Peyer's patch (tissue), 4 donors: ENCODE measurements at regions not wholly inside any gene's neighbourhood (a gene's known extent, or its start where the extent isn't known, plus 50 kb on each side); places are given as distances from the start of the nearest gene placed in this dataset.

ENCODE experiments used
- DNase-seq, 3 donors: peaks; one replicate each; pipeline ENCODE4 v3.0.0-alpha.2; 2017 to 2019
- H3K27ac ChIP-seq, 4 donors: fragments of 200-600 bp; sonication (generic); one replicate each; pipeline ENCODE4 v1.5.1; 2016 to 2019
- H3K27me3 ChIP-seq, 2 donors: fragments of 200-600 bp; sonication (generic); one replicate each; pipeline ENCODE4 v1.5.1; 2019
- H3K36me3 ChIP-seq, 3 donors: fragments of 200-600 bp; sonication (generic); one replicate each; pipeline ENCODE4 v1.5.1; 2016 to 2019
- H3K4me1 ChIP-seq, 4 donors: fragments of 200-600 bp; sonication (generic); one replicate each; pipeline ENCODE4 v1.5.1; 2016 to 2019
- H3K4me3 ChIP-seq, 4 donors: fragments of 200-600 bp; sonication (generic); 1 replicate in 3 of 4; 2 replicates in 1 of 4; pipeline ENCODE4 v1.5.1; 2016 to 2019; ENCODE audit warnings: mild to moderate bottlenecking in 1 of 4
- H3K9me3 ChIP-seq, 4 donors: fragments of 200-600 bp; sonication (generic); one replicate each; pipeline ENCODE4 v1.5.1; 2016 to 2019; ENCODE audit warnings: mild to moderate bottlenecking in 1 of 4
- POLR2A ChIP-seq, 2 donors: fragments of 450-650 bp; IDR thresholded peaks; one replicate each; pipeline ENCODE4 v1.5.1; 2017; ENCODE audit warnings: antibody characterized with exemption in 2 of 2, mild to moderate bottlenecking in 2 of 2, moderate library complexity in 2 of 2
- TF ChIP-seq, protein P1 (sequence below), 6 experiments: fragments of 450-650 bp in 4 of 6; fragments of 200-600 bp in 2 of 6; sonication (generic) in 1 of 6; IDR thresholded peaks; one replicate each; pipeline ENCODE4 v1.5.1; 2017 to 2019; ENCODE audit warnings: antibody characterized with exemption in 6 of 6, mild to moderate bottlenecking in 3 of 6, moderate library complexity in 1 of 6

DNA sequence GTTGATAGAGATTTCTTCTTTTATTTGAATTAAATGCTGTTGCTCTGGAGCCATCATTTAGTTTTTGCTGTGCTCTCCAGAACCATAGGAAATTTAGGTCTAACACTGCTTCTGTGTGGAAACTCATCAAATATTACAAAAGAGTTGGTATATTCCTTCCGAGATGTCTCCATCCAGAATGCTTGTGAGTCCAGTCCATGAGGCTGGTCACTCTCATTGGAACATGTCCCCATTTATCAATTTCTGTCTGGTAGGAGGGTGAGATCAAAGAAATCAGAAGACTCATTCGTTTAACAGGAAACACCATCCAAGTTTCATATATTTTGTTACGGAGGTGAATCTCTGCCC is 52.4 kb upstream of the LMO2 start:
- H3K9me3 ChIP-seq, result no peaks in the 10 kb centered on the region
- no peaks in the 10 kb centered on the region for H3K4me1 ChIP-seq
- H3K27me3 ChIP-seq, result no peaks in the 10 kb centered on the region
- H3K4me3 ChIP-seq, result no peak overlapping the region
- TF ChIP-seq, protein P1, sequence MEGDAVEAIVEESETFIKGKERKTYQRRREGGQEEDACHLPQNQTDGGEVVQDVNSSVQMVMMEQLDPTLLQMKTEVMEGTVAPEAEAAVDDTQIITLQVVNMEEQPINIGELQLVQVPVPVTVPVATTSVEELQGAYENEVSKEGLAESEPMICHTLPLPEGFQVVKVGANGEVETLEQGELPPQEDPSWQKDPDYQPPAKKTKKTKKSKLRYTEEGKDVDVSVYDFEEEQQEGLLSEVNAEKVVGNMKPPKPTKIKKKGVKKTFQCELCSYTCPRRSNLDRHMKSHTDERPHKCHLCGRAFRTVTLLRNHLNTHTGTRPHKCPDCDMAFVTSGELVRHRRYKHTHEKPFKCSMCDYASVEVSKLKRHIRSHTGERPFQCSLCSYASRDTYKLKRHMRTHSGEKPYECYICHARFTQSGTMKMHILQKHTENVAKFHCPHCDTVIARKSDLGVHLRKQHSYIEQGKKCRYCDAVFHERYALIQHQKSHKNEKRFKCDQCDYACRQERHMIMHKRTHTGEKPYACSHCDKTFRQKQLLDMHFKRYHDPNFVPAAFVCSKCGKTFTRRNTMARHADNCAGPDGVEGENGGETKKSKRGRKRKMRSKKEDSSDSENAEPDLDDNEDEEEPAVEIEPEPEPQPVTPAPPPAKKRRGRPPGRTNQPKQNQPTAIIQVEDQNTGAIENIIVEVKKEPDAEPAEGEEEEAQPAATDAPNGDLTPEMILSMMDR (IDR thresholded peaks at IDR 0.05), result no peak
- TF ChIP-seq POLR2A (IDR thresholded peaks at IDR 0.05), result no peak
- H3K36me3 ChIP-seq, result no peaks in the 10 kb centered on the region
- no peak overlapping the region for H3K27ac ChIP-seq
- DNase-seq, result no peak

DNA sequence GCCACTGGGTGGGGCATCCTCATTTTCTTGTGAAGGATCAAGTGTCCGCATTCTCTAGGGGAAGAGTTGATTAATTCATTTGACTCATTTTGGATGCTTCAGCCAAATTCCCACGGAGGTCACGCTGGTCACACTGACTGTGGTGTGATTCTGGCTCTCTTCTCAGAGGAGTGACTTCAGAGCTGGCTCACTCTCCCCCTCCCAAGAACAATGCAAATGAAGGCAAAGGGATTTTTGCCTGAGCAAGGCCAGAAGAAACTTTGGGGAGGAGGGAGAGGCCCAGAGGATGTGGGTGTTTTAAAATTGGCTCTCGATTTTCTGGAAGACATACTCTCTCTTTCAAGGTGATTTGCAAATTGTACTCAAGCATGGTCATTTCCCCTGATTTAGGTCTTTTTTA is 51.1 kb upstream of the LMO2 start:
- no peaks in the 10 kb centered on the region for H3K4me1 ChIP-seq
- no peak overlapping the region for H3K4me3 ChIP-seq
- no peaks in the 10 kb centered on the region for H3K27me3 ChIP-seq
- no peaks in the 10 kb centered on the region for H3K36me3 ChIP-seq
- TF ChIP-seq POLR2A (IDR thresholded peaks at IDR 0.05), result no peak
- TF ChIP-seq, protein P1 (IDR thresholded peaks at IDR 0.05), result no peak
- DNase-seq, result no peak
- H3K27ac ChIP-seq, result no peak overlapping the region
- H3K9me3 ChIP-seq, result no peaks in the 10 kb centered on the region

DNA sequence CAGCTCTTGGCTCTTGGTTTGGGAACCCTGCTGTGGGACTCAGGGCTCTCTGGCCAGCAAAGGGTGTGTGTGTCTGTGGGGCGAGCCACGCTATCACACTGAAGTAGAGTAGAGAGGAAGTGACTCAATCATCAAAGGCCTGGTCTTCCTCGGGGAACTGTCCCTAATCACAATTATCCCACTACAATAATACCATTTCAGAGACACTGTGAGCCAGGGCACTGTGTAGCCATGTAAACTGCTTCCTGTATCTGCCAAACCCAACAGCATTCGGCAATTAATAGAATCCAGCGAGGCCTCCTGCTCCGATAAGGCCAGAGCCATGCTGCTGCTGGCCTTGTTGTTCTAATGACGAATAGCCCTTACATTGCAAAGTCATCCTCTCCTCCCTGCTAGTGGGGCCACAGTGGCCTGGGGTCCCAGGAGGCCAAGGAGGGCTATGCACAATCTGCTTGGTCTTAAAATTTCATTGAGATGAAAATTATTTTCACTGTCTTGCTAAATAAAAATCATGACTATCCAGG is 49.8 kb upstream of the LMO2 start:
- Histone ChIP-seq H3K9me3 (no peaks in the 10 kb centered on the region), H3K4me1 (no peaks in the 10 kb centered on the region), H3K36me3 (no peaks in the 10 kb centered on the region), H3K27me3 (no peaks in the 10 kb centered on the region), H3K4me3 (no peak overlapping the region), H3K27ac (no peak overlapping the region)
- no peak for DNase-seq
- TF ChIP-seq, protein P1 (IDR thresholded peaks at IDR 0.05), result no peak
- no peak for TF ChIP-seq POLR2A (IDR thresholded peaks at IDR 0.05)
